Activated B cell treated with CpG ODN at 0.5 μM for 24 hours (primary cell): ENCODE measurements at regions not wholly inside any gene's neighbourhood (a gene's known extent, or its start where the extent isn't known, plus 50 kb on each side); places are given as distances from the start of the nearest gene placed in this dataset.

ENCODE experiments used
- ATAC-seq: fragments of 200-7000 bp; cut with Tn5 transposase; one replicate; pipeline ENCODE4 v1.10.0; 2021; ENCODE audit warnings: low read depth, mild to moderate bottlenecking, moderate library complexity
- CTCF ChIA-PET: fragments of 350-600 bp; sonication (Branson Sonifier 250); formaldehyde crosslinking; loops from one replicate; lab custom pipeline; 2021; ENCODE audit warnings: antibody characterized with exemption; lab: Charles Lee
- POLR2A ChIA-PET: fragments of 350-600 bp; sonication (Branson Sonifier 250); formaldehyde crosslinking; loops from one replicate; lab custom pipeline; 2021; ENCODE audit warnings: antibody characterized with exemption; lab: Charles Lee
- DNase-seq: peaks from one replicate; pipeline ENCODE4 v3.0.0; 2022
- H3K27ac Mint-ChIP-seq: one replicate; pipeline ENCODE4 v1.8.0; 2020; ENCODE audit warnings: mixed read lengths
- H3K27me3 Mint-ChIP-seq: one replicate; pipeline ENCODE4 v1.8.0; 2021; ENCODE audit warnings: mixed read lengths
- H3K36me3 Mint-ChIP-seq: one replicate; pipeline ENCODE4 v1.8.0; 2021; ENCODE audit warnings: low read depth, mixed read lengths
- H3K4me1 Mint-ChIP-seq: one replicate; pipeline ENCODE4 v1.8.0; 2021; ENCODE audit warnings: mixed read lengths
- H3K4me3 Mint-ChIP-seq: one replicate; pipeline ENCODE4 v1.8.0; 2020; ENCODE audit warnings: mild to moderate bottlenecking, mixed read lengths
- H3K9me3 Mint-ChIP-seq: one replicate; pipeline ENCODE4 v1.8.0; 2020; ENCODE audit warnings: mixed read lengths
- CTCF ChIP-seq: fragments of 200-600 bp; IDR thresholded peaks from one replicate; pipeline ENCODE4 v1.8.0; 2022; ENCODE audit warnings: antibody characterized with exemption, mild to moderate bottlenecking
- intact Hi-C: fragments of 100-400 bp; cut with micrococcal nuclease; formaldehyde crosslinking; loops from one replicate; pipeline ENCODE4 v1.15.1; 2024

- ChIA-PET CTCF (no interaction called here), POLR2A (no interaction called here)
- intact Hi-C loops: no loop called here
- ATAC-seq: no peak
- Mint-ChIP-seq H3K4me3 (no peak overlapping the region), H3K27me3 (peaks cover 9% of the 10 kb centered on the region), H3K9me3 (peaks cover 6% of the 10 kb centered on the region), H3K4me1 (no peaks in the 10 kb centered on the region), H3K27ac (no peak overlapping the region), H3K36me3 (no peaks in the 10 kb centered on the region)
- TF ChIP-seq CTCF: no peak
- no peak for DNase-seq
Observed at GRCh38 chr5:1975406-1975715, 92.6 kb upstream of the IRX4 start.

GRCh38 chr5:1974501-1975405, 92.0 kb upstream of the IRX4 start:
- Mint-ChIP-seq H3K36me3 (no peaks in the 10 kb centered on the region), H3K9me3 (peaks cover 6% of the 10 kb centered on the region), H3K4me3 (no peak overlapping the region), H3K4me1 (no peaks in the 10 kb centered on the region), H3K27ac (no peak overlapping the region), H3K27me3 (peaks cover 9% of the 10 kb centered on the region)
- ChIA-PET CTCF (no interaction called here), POLR2A (no interaction called here)
- ATAC-seq: no peak
- intact Hi-C loops: no loop called here
- TF ChIP-seq CTCF: no peak
- no peak for DNase-seq

GRCh38 chr5:1974081-1974480, 91.4 kb upstream of the IRX4 start:
- ATAC-seq: no peak
- ChIA-PET CTCF (no interaction called here), POLR2A (no interaction called here)
- Mint-ChIP-seq H3K4me3 (no peak overlapping the region), H3K36me3 (no peaks in the 10 kb centered on the region), H3K4me1 (no peaks in the 10 kb centered on the region), H3K27ac (no peak overlapping the region), H3K27me3 (peaks cover 9% of the 10 kb centered on the region), H3K9me3 (peaks cover 6% of the 10 kb centered on the region)
- DNase-seq: no peak
- TF ChIP-seq CTCF: no peak
- intact Hi-C loops: no loop called here

GRCh38 chr5:1973391-1974013, 90.8 kb upstream of the IRX4 start:
- Mint-ChIP-seq H3K27ac (no peak overlapping the region), H3K36me3 (no peaks in the 10 kb centered on the region), H3K4me1 (no peaks in the 10 kb centered on the region), H3K27me3 (peaks cover 9% of the 10 kb centered on the region), H3K4me3 (no peak overlapping the region), H3K9me3 (peaks cover 4% of the 10 kb centered on the region)
- ChIA-PET CTCF (no interaction called here), POLR2A (no interaction called here)
- ATAC-seq (no peak), DNase-seq (no peak)
- intact Hi-C loops: no loop called here
- no peak for TF ChIP-seq CTCF

GRCh38 chr5:1971944-1972343, 89.2 kb upstream of the IRX4 start:
- Mint-ChIP-seq H3K27me3 (peaks cover 9% of the 10 kb centered on the region), H3K4me3 (no peak overlapping the region), H3K4me1 (no peaks in the 10 kb centered on the region), H3K27ac (no peak overlapping the region), H3K9me3 (no peaks in the 10 kb centered on the region), H3K36me3 (no peaks in the 10 kb centered on the region)
- DNase-seq (no peak), ATAC-seq (no peak)
- CTCF ChIA-PET: no interaction called here
- intact Hi-C loops: no loop called here
- TF ChIP-seq CTCF: no peak
- POLR2A ChIA-PET: no interaction called here
